GM19397 (cell line): ENCODE measurements at regions not wholly inside any gene's neighbourhood (a gene's known extent, or its start where the extent isn't known, plus 50 kb on each side); places are given as distances from the start of the nearest gene placed in this dataset.

ENCODE experiments used
- ATAC-seq: cut with Tn5 transposase; IDR thresholded peaks from one replicate; pipeline ENCODE4 v1.9.1; 2021; ENCODE audit warnings: mild to moderate bottlenecking, moderate library complexity; ENCODE audit not compliant: unreplicated experiment

GRCh38 chr20:6439737-6440442 is 317.1 kb upstream of the FERMT1 start:
- no peak for ATAC-seq

DNA sequence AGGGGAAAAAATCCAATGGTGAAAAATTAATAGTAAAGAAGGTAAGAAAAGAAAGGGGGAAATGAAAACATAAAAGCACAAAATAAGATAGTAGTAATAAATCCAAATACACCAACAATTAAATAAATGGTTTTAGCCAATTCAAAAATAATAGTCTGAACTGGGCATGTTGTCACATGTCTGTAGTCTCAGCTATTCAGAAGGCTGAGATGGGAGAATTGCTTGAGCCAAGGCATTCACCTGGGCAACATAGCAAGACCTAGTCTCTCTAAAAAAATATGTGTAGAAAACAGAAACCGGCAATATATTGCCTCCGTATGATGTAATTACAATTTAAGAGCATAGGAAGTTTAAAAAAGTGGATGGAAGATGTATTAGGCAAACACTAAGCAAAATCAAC is 311.3 kb upstream of the FERMT1 start:
- no peak for ATAC-seq

DNA sequence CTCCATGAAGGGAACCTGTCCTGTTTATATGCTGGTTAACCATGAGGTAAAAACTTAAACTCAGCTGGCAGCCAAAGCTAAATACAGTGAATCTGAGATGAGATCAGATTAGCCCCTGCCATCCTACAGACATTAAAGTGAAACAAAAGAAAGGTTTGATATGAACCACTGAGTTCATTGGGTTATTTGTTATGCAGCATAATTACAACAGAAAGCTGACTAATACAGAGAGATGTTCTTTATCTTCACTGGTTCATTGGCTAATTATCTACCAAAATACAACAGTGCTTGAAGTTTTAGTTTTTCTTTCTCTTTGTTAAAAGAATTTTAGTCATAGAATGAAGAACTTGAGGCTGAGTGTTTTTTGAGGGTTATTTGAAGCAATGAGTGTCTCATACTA is 307.6 kb upstream of the FERMT1 start:
- no peak for ATAC-seq

DNA sequence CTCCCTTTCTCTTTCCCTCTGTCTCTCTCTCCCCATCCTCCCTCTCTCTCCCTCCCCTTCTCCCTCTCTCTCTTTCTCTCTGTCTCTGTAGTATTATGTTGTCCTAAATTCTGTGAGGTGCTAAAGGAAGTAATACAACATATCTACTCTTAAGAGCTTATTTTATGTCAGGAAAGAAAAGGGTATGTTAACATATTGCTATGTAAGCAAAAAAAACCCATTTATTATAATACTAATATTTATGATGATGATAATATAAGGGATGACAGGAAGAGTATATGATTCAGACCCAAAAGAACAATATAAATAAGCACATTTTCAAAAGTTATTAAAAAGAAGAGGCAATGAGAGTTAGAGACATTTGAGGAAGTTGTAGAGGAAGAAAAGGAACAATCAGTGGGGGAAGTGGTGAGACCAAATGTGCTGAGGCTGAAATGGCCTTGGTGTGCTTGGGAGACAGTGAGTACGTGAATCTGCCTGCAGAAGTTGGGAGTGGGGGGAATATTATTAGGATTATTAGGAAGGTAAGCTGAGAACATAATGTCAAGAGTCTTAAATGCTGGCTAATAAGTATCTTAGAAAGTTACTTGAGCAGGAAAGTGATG is 303.6 kb upstream of the FERMT1 start:
- ATAC-seq, result no peak

- ATAC-seq, result no peak
Measured at GRCh38 chr20:6421321-6422248, 298.8 kb upstream of the FERMT1 start.

- no peak for ATAC-seq
Measured at GRCh38 chr20:6420336-6420735, 297.5 kb upstream of the FERMT1 start.

DNA sequence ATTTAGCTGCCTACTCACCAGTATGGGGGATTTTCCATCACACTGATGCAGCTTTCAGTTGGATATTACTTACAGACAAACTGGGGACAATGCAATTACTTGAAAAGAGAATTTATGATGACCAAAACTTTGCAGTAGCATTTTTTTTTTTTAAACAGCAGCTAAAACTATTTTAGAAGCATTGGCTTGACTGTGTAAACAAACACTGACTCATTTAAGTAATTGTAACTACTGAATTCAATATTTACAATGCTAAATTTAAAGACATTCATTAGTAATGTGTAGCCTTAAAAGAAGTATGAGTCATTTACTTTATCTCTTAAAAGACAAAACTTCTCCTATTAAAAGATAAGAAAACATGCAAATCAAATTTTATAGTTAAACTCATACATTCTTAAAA is 295.9 kb upstream of the FERMT1 start:
- ATAC-seq, result no peak

DNA sequence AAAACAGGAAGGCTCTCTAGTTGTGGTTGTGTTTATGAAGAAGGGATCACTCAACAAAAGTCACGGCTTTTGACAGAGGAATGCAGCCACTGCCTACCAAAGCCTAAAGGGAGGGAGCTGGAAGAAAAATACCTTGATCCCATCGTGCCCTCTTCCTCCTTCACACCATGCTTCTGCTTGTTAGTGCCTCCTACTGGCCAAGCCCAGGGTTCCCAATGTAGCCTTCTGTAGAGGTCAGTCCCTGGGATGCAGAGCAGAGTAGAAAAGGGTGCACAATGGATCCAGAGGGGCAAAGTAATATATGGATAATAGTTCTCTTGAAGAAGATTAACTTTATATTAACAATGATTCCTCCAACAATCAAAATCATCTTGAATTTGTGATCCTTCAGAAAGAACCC is 293.5 kb upstream of the FERMT1 start:
- no peak for ATAC-seq

GRCh38 chr20:6411651-6412050 is 288.8 kb upstream of the FERMT1 start:
- ATAC-seq, result no peak

- no peak for ATAC-seq
Measured at GRCh38 chr20:6410721-6411120, 287.9 kb upstream of the FERMT1 start.

DNA sequence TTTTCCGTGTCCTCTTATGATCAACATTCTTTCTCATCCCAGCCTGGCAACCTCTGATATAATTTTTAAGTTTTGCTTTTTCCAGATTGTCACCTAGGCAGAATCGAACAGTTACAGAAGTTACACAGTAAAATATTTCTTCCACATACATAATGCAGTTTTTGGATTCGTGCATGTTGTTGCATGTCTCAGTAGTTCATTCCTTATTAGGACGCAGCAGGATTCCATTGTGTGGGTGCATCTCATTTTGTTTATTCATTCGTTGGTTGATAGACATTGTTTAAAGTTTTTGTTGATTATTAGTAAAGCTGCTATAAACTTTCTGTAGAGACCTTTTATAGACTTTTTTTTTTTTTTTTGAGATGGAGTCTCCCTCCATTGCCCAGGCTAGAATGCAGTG is 284.3 kb upstream of the FERMT1 start:
- ATAC-seq, result no peak

DNA sequence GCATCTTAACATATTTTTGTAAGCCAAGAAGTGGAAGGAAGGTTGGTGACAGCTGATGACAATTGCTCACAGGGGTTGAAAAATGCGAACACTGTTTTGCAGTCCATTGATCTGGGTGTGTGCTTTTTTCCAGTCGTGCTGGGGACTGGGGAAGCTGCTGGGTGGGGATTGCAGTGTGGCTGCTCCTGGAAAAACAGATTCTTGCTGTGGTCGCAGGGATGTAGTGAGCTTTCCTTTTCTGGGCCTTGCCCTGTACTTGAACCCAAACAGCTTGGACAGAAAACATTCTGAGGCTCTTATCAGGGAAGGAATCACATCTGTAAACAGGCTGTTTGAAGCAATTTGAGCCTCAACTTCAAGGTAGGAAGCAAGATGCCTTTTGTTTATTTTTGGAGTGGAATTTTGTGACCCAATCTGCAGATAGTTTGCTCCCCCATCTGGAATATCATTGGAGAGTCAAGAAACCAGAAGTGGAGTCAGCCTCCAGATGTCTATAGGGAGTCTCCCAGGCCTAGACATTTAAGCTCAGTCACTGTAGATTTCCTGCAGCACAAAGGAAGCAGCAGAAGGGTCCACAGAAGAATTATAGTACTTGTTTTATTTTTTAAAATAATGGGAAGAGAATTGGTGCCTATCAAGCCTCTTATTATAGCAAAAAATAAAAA is 279.2 kb upstream of the FERMT1 start:
- no peak for ATAC-seq

DNA sequence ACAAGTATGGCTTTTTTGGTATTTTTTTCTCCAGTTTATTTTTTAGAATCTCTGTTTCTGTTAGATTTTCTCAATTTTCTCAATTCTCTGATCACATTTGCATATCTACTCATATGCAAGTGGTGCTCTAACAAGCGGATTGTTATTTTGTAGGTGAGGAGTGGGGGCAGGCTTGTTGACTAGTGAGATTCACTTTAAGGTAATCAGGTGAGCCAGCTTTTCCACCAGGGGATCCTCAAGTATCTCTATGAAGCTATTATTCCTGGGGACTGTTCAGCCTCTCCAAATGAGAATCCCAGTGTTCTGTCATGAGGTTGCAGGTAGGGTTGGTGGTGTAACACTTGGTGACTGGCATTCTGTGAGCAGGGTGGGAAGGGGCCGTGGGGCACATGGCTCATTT is 274.3 kb upstream of the FERMT1 start:
- no peak for ATAC-seq

- ATAC-seq, result no peak
Measured at GRCh38 chr20:6395695-6396094, 272.9 kb upstream of the FERMT1 start.

- ATAC-seq, result no peak
Measured at GRCh38 chr20:6388671-6389197, 265.9 kb upstream of the FERMT1 start.

- no peak for ATAC-seq
Measured at GRCh38 chr20:6384956-6385486, 262.2 kb upstream of the FERMT1 start.

DNA sequence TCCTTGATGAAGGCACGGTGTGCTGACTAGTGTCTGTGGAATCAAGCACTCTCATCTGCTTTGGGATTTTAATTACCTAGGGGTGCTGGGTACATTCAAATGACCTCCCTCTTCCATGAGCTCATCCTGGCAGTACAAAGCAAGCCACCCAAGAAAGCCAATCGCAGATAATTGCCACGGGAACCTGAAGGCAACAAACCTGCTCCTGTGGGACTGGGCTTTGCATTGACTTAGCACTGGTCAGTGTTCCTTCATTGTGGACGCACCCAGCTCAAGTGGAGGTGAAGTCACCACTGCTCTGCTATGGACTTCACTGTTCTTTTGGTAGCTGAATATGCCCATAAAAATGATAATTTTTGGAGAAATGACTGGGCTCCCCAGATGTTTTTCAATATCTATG is 261.6 kb upstream of the FERMT1 start:
- no peak for ATAC-seq

DNA sequence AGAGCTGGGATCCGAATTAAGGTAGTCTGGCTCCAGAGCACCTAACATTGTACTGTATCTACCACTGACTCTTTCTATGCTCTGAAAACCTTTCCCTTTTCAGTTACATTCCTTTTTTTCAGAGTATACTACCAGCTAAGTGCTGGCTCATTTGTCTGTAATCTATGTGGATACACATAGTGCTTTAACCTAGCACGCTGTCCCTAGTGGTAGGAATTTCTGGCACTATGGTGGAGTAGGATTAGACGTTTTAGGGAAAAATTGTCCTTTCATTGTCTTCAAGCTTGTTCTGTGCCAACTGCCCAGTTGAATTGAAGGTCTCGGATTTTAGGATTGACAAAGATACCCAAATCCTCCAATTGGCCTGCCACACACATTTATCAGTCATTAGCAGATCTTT is 259.1 kb upstream of the FERMT1 start:
- no peak for ATAC-seq

DNA sequence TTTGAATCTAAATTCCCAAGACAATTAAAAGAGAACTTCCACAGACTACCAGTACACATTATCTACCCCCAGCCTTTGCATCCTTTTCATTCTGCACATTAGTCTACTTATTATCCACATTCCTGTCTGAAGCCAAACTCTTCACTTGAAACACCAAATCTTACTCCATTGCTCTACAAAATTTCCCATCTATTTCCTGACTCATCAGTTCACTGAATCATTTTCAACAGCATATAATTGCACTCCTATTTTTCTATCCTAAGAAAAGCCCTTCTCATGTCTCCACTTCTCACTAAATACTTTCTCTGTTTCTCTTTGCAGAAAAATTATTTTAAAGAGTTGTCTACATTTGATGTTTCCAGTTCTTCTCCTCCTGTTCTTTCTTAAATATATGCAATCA is 239.4 kb upstream of the FERMT1 start:
- ATAC-seq, result no peak

- ATAC-seq, result no peak
Measured at GRCh38 chr20:6360766-6361165, 237.9 kb upstream of the FERMT1 start.
